ENCODE measurements at regions not wholly inside any gene's neighbourhood (a gene's known extent, or its start where the extent isn't known, plus 50 kb on each side); places are given as distances from the start of the nearest gene placed in this dataset.
A peak's percentile ranks its signal among the peaks of the same experiment; 100 is the strongest.

GRCh38 chr14:82067221-82067875, 533.7 kb upstream of the SEL1L start:
- DNase-seq, result no peak

- DNase-seq, result no peak
These were observed 536.4 kb upstream of the SEL1L start for GRCh38 chr14:82070040-82070439.

- no peak for DNase-seq
These were observed 537.1 kb upstream of the SEL1L start for GRCh38 chr14:82070753-82071152.

GRCh38 chr14:82073547-82073946, 539.9 kb upstream of the SEL1L start:
- DNase-seq, result no peak

GRCh38 chr14:82075566-82075965, 541.9 kb upstream of the SEL1L start:
- DNase-seq, result no peak

- no peak for DNase-seq
These were observed 545.9 kb upstream of the SEL1L start for GRCh38 chr14:82079553-82079952.

GRCh38 chr14:82080370-82080769, 546.7 kb upstream of the SEL1L start:
- DNase-seq, result peak; percentile 57

- no peak for DNase-seq
These were observed 551.2 kb upstream of the SEL1L start for GRCh38 chr14:82084813-82085212.

- DNase-seq, result no peak
These were observed 557.4 kb upstream of the SEL1L start for GRCh38 chr14:82091097-82091496.

GRCh38 chr14:82094829-82095345, 561.2 kb upstream of the SEL1L start:
- no peak for DNase-seq

- no peak for DNase-seq
These were observed 570.4 kb upstream of the SEL1L start for GRCh38 chr14:82104013-82104412.

GRCh38 chr14:82112210-82112839, 578.7 kb upstream of the SEL1L start:
- no peak for DNase-seq

GRCh38 chr14:82113007-82113406, 579.4 kb upstream of the SEL1L start:
- no peak for DNase-seq

GRCh38 chr14:82113710-82114109, 580.1 kb upstream of the SEL1L start:
- DNase-seq, result no peak

- DNase-seq, result no peak
These were observed 583.1 kb upstream of the SEL1L start for GRCh38 chr14:82116721-82117120.

GRCh38 chr14:82122655-82123054, 589.0 kb upstream of the SEL1L start:
- DNase-seq, result no peak

GRCh38 chr14:82124511-82124910, 590.9 kb upstream of the SEL1L start:
- no peak for DNase-seq

GRCh38 chr14:82126006-82126405, 592.4 kb upstream of the SEL1L start:
- no peak for DNase-seq

- no peak for DNase-seq
These were observed 600.8 kb upstream of the SEL1L start for GRCh38 chr14:82134411-82134810.

GRCh38 chr14:82138431-82138830, 604.8 kb upstream of the SEL1L start:
- no peak for DNase-seq

- DNase-seq, result no peak
These were observed 613.2 kb upstream of the SEL1L start for GRCh38 chr14:82146846-82147245.

GRCh38 chr14:82153689-82154088, 620.0 kb upstream of the SEL1L start:
- DNase-seq, result no peak

GRCh38 chr14:82159624-82160023, 626.0 kb upstream of the SEL1L start:
- no peak for DNase-seq

GRCh38 chr14:82180139-82180538, 646.5 kb upstream of the SEL1L start:
- DNase-seq, result peak; percentile 44

- no peak for DNase-seq
These were observed 649.0 kb upstream of the SEL1L start for GRCh38 chr14:82182646-82183045.

All from NCI-H146 (cell line).